GM12891 (cell line): ENCODE measurements at regions not wholly inside any gene's neighbourhood (a gene's known extent, or its start where the extent isn't known, plus 50 kb on each side); places are given as distances from the start of the nearest gene placed in this dataset.

Experiments
- POLR2A ChIP-seq: IDR thresholded peaks from 2 replicates; pipeline ENCODE4 v1.6.1; 2011; ENCODE audit warnings: low read depth, low read length, control low read depth
- POLR2AphosphoS5 ChIP-seq: IDR thresholded peaks from 2 replicates; pipeline ENCODE4 v1.6.1; 2011; ENCODE audit warnings: low read depth, low read length, control low read depth

DNA sequence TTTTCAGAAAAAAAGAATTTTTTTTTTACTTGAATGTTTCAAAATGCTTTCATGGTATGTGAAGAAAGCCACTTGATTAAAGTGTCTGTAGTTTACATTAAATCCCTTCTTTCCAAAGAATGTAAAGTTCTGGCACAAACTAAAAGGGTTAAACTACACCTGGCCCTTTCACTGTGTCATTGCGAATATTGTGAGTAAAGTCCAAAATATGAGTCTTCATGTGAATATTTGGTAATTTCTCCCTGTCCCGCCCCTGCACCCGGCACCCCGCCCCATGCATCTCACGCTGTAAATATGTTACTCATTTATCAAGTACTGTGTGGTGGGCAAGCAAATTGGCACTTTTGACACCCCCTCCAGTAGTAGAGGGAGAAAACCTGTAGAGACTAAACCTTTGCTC is 274.7 kb downstream of the TTC6 start:
- no peak for TF ChIP-seq POLR2A
- no peak for TF ChIP-seq POLR2AphosphoS5
